Neural progenitor cell (in vitro differentiated cells): ENCODE measurements at regions not wholly inside any gene's neighbourhood (a gene's known extent, or its start where the extent isn't known, plus 50 kb on each side); places are given as distances from the start of the nearest gene placed in this dataset.

Experiments
- CTCF ChIP-seq: fragments of 200-600 bp; sonication (generic); IDR thresholded peaks from 2 replicates; pipeline ENCODE4 v1.5.1; 2017; ENCODE audit warnings: antibody characterized with exemption, mild to moderate bottlenecking
- EZH2phosphoT487 ChIP-seq: fragments of 200-600 bp; sonication (generic); IDR thresholded peaks from 2 replicates; pipeline ENCODE4 v1.6.1; 2017; ENCODE audit warnings: antibody characterized with exemption

GRCh38 chr4:170652571-170652970 is 562.8 kb upstream of the AADAT start:
- TF ChIP-seq CTCF (no peak), EZH2phosphoT487 (no peak)
